ENCODE measurements at regions not wholly inside any gene's neighbourhood (a gene's known extent, or its start where the extent isn't known, plus 50 kb on each side); places are given as distances from the start of the nearest gene placed in this dataset.

DNA sequence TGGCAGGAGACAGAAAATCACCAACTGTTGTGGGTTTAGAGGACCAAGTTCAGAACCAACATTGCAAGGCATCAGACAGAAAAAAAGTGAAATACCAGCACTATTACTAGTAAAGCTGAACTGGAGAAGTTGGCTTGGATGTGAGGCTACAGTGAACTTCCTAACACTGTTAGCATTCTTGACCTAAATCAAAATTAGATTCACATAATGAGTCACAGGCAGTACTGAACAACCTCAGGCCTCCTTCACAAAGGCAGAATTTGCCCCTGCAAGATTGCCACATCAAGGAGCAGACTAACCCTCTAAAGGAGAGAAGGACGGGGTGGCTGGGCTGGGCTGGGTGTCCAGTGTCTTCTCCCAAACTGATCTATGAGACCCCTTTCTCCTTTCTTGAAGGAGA, 539.7 kb downstream of the SNAPC1 start:
- TF ChIP-seq, protein P1, sequence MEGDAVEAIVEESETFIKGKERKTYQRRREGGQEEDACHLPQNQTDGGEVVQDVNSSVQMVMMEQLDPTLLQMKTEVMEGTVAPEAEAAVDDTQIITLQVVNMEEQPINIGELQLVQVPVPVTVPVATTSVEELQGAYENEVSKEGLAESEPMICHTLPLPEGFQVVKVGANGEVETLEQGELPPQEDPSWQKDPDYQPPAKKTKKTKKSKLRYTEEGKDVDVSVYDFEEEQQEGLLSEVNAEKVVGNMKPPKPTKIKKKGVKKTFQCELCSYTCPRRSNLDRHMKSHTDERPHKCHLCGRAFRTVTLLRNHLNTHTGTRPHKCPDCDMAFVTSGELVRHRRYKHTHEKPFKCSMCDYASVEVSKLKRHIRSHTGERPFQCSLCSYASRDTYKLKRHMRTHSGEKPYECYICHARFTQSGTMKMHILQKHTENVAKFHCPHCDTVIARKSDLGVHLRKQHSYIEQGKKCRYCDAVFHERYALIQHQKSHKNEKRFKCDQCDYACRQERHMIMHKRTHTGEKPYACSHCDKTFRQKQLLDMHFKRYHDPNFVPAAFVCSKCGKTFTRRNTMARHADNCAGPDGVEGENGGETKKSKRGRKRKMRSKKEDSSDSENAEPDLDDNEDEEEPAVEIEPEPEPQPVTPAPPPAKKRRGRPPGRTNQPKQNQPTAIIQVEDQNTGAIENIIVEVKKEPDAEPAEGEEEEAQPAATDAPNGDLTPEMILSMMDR (IDR thresholded peaks at IDR 0.05; ENCODE audit: insufficient read depth, missing control alignments), result no peak
- no peak for DNase-seq (ENCODE audit: insufficient read length, low spot score)
- no peak for FAIRE-seq

DNA sequence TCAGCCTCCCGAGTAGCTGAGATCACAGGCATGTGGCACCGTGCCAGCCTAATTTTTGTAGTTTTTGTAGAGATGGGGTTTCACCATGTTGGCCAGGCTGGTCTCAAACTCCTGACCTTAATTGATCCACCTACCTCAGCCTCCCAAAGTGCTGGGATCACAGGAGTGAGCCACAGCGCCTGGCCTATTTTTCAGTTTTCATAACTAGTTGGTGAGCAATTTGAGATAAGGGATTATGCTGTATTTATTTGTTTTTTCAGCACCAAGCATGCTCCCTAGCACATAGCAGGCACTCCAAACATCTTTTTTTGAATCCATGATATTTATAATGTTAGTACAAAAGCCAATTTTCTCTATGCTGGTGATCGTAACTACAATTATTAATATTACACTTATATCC, 541.2 kb downstream of the SNAPC1 start:
- no peak for FAIRE-seq
- DNase-seq (ENCODE audit: insufficient read length, low spot score), result no peak
- TF ChIP-seq, protein P1 (IDR thresholded peaks at IDR 0.05; ENCODE audit: insufficient read depth, missing control alignments), result no peak

DNA sequence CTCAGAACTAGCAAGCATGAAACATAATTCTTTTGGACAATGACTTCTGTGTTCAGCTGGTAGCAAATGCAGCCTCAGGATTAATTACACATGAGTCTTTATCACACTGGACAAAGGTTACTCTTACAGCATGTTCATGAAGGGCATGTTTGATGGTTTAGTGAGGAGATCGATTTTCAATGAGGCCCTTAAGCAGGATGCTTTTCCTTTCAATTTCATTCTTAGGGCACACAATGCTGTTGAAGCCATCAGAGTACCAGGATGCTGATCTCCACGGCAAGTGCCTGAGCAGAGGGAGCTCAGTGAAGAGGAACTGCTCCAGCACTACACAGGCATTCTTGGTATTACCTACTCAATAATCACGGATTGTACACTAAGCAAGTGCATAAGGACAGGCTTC, 542.0 kb downstream of the SNAPC1 start:
- TF ChIP-seq, protein P1 (IDR thresholded peaks at IDR 0.05; ENCODE audit: insufficient read depth, missing control alignments), result no peak
- DNase-seq (ENCODE audit: insufficient read length, low spot score) (no peak), FAIRE-seq (no peak)

DNA sequence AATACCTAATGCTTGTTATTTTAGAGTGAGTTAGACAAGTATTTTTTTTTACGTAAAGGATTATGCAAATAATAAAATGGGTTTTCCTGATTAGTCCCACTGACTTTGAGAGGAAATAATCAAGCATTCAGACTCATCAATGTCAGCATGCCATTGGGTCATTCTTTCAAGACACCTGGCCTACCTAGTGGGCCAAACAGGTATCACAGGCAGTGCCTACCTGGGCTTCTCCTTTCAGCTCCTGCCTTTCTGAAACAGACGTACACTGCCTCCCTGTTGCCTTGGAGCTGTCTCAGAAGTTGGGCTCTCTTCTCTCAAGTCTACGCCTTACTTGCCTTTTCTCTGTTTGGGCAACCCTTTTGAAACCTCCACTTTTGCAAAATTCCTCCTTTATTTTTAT, 545.6 kb downstream of the SNAPC1 start:
- FAIRE-seq (no peak), DNase-seq (ENCODE audit: insufficient read length, low spot score) (no peak)
- TF ChIP-seq, protein P1 (IDR thresholded peaks at IDR 0.05; ENCODE audit: insufficient read depth, missing control alignments), result no peak

DNA sequence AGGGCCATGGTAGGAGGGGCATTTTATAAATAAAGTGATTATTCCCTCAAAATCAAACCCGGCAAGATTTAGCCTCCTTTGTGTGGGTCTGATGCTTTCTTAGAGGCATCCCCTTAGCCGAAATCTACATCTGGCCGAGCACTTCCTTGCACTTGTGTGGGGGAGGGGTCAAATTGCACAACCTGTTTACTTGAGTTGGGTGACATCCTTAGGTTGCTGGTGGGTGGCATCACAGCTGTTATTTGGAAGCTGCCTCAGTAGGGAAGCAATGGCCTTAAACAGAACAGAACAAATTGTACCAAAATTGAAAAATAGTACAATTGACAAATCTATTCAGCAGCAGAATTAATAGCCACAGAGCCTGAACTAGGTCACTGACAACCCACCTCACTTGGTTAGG, 546.1 kb downstream of the SNAPC1 start:
- TF ChIP-seq, protein P1 (IDR thresholded peaks at IDR 0.05; ENCODE audit: insufficient read depth, missing control alignments), result no peak
- DNase-seq (ENCODE audit: insufficient read length, low spot score) (no peak), FAIRE-seq (no peak)

DNA sequence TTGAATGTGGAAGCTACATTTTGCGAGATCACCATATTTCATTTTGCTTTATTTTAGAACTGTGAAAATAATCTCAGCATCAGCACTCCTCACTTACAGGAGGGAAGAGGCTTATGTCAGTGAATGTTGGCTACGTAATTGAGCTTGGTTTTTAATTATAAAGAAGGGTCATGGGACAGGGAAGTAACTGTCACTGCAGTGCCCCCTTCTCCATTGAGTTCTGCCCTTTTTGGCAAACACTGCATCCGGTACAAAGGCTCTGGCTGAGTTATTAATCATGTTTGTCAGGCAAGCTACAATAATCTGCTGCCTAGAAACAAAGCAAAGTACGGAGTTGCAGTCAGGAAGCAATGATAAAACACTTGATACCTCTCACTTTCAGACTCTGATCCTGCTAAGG, 546.7 kb downstream of the SNAPC1 start:
- DNase-seq (ENCODE audit: insufficient read length, low spot score), result no peak
- no peak for FAIRE-seq
- TF ChIP-seq, protein P1 (IDR thresholded peaks at IDR 0.05; ENCODE audit: insufficient read depth, missing control alignments), result no peak

DNA sequence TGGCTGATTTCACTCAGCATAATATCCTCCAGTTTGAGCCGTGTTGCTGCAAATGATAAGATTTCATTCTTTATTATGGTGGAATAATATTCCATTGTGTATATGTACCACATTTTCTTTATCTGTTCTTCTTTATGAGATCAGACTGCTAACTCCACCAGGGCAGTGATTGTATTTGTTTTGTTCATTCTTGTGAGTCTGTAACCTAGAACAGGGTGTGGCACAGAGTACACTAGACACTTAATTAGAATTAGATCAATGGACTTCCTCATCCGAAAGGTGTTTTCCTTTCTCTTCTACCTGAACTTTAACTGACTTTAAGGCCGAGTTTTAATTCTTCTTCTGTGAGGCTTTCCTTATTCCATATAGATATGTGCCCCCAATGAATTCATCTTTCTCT, 551.0 kb downstream of the SNAPC1 start:
- FAIRE-seq (no peak), DNase-seq (ENCODE audit: insufficient read length, low spot score) (no peak)
- TF ChIP-seq, protein P1 (IDR thresholded peaks at IDR 0.05; ENCODE audit: insufficient read depth, missing control alignments), result no peak
